OCI-LY1 (cell line): ENCODE measurements at regions not wholly inside any gene's neighbourhood (a gene's known extent, or its start where the extent isn't known, plus 50 kb on each side); places are given as distances from the start of the nearest gene placed in this dataset.

Source experiments
- H2AFZ ChIP-seq: fragments of 200-600 bp; sonication (generic), shearing (Covaris generic); 2 replicates; pipeline ENCODE4 v1.6.0; 2014; ENCODE audit warnings: antibody characterized with exemption, mild to moderate bottlenecking, low read length
- H3F3A ChIP-seq: fragments of 200-600 bp; sonication (generic), shearing (Covaris generic); 2 replicates; pipeline ENCODE4 v1.6.0; 2014; ENCODE audit warnings: mild to moderate bottlenecking, antibody characterized with exemption, low read length, moderate library complexity; ENCODE audit not compliant: insufficient read depth
- H3K27ac ChIP-seq: fragments of 200-600 bp; sonication (generic); 2 replicates; pipeline ENCODE4 v1.5.1; 2014; ENCODE audit warnings: low read length, mixed run types, mild to moderate bottlenecking, low read depth; ENCODE audit not compliant: poor library complexity, severe bottlenecking
- H3K27me3 ChIP-seq: fragments of 200-600 bp; sonication (generic); 2 replicates; pipeline ENCODE4 v1.6.0; 2014; ENCODE audit warnings: antibody characterized with exemption, mild to moderate bottlenecking, low read length, moderate library complexity; ENCODE audit not compliant: insufficient read depth
- H3K36me3 ChIP-seq: fragments of 200-600 bp; sonication (generic); 2 replicates; pipeline ENCODE4 v1.6.1; 2014; ENCODE audit warnings: mild to moderate bottlenecking, antibody characterized with exemption, low read length, moderate library complexity, mixed read lengths; ENCODE audit not compliant: insufficient read depth
- H3K4me1 ChIP-seq: fragments of 200-600 bp; sonication (generic); 2 replicates; pipeline ENCODE4 v1.5.1; 2014; ENCODE audit warnings: mild to moderate bottlenecking, low read length, moderate library complexity; ENCODE audit not compliant: insufficient read depth, severe bottlenecking
- H3K4me2 ChIP-seq: fragments of 200-600 bp; sonication (generic), shearing (Covaris generic); 2 replicates; pipeline ENCODE4 v1.6.1; 2014; ENCODE audit warnings: low read length
- H3K4me3 ChIP-seq: fragments of 200-600 bp; sonication (generic); 2 replicates; pipeline ENCODE4 v1.5.1; 2014; ENCODE audit warnings: low read length, low read depth, mild to moderate bottlenecking, mixed read lengths; ENCODE audit not compliant: poor library complexity, severe bottlenecking
- H3K79me2 ChIP-seq: fragments of 200-600 bp; shearing (Covaris generic); 2 replicates; pipeline ENCODE4 v1.6.1; 2016; ENCODE audit warnings: mixed run types, low read length, mixed read lengths; ENCODE audit not compliant: insufficient read depth
- H3K9ac ChIP-seq: fragments of 200-600 bp; sonication (generic), shearing (Covaris generic); 2 replicates; pipeline ENCODE4 v1.6.1; 2014; ENCODE audit warnings: mild to moderate bottlenecking, low read length, mixed read lengths
- H3K9me2 ChIP-seq: fragments of 200-600 bp; sonication (generic), shearing (Covaris generic); 2 replicates; pipeline ENCODE4 v1.6.1; 2014; ENCODE audit warnings: low read depth, mild to moderate bottlenecking, low read length, mixed read lengths
- H3K9me3 ChIP-seq: fragments of 200-600 bp; shearing (Covaris generic); 2 replicates; pipeline ENCODE4 v1.6.1; 2014; ENCODE audit warnings: low read length, mixed read lengths
- H4K20me1 ChIP-seq: fragments of 200-600 bp; sonication (generic), shearing (Covaris generic); 2 replicates; pipeline ENCODE4 v1.6.0; 2016; ENCODE audit warnings: mild to moderate bottlenecking, low read length; ENCODE audit not compliant: insufficient read depth
- EZH2 ChIP-seq: fragments of 200-600 bp; sonication (generic), shearing (Covaris generic); IDR thresholded peaks from 2 replicates; pipeline ENCODE4 v1.8.0; 2017; ENCODE audit warnings: borderline replicate concordance, mixed run types, mild to moderate bottlenecking, antibody characterized with exemption, low read length, moderate library complexity, mixed read lengths
- TF ChIP-seq, protein P1 (sequence below): fragments of 200-600 bp; sonication (generic), shearing (Covaris generic); IDR thresholded peaks from 2 replicates; pipeline ENCODE4 v1.5.1; 2017; ENCODE audit warnings: mild to moderate bottlenecking, antibody characterized with exemption, low read length, moderate library complexity, mixed read lengths

DNA sequence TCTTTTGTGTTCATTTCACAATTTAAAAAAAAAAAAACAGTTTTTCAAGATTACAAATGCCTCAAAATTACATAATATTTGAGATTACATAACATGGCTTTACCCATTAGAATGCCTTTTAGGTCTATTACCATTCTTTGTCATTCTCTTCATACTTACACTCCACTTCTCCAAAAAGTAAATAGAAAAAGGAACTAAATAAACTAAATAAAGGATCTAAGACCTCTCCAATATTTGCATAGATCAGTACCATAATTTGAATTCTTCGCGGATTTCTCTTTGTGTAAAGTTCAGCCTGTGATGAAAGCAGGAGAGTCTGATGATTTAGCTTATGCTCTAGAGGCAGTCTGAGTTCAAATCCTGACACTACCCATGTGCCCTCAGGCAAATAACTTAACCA lies 56.4 kb upstream of the C1GALT1 start:
- Histone ChIP-seq H3K9me3 (no peaks in the 10 kb centered on the region), H4K20me1 (no peaks in the 10 kb centered on the region), H3K9me2 (no peaks in the 10 kb centered on the region), H3K36me3 (no peaks in the 10 kb centered on the region), H3K27ac (no peak overlapping the region), H3K9ac (no peak overlapping the region), H2AFZ (no peak overlapping the region), H3K27me3 (no peaks in the 10 kb centered on the region), H3K79me2 (no peaks in the 10 kb centered on the region), H3K4me2 (no peak overlapping the region), H3K4me1 (no peaks in the 10 kb centered on the region), H3K4me3 (no peak overlapping the region), H3F3A (no peaks in the 10 kb centered on the region)
- TF ChIP-seq EZH2 = no peak

DNA sequence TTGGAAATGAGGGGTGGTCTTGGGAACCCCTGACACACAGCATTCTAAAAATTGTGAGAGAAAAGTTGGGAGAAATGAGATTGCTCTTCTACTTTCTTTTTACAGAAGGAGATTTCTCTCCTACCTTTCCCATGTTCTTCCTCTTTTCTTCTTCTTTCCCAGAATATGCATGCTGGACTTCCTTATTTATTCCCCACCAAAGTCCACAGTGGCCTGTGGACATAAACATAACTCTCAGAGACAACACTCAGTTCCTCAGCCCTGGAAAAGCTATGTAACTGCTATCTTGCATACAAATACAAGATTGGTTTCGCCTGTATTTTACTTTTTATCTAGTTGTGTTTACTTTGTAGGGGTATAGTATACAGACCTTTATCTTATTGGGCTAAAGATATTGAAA lies 54.6 kb upstream of the C1GALT1 start:
- TF ChIP-seq EZH2 = no peak
- TF ChIP-seq, protein P1, sequence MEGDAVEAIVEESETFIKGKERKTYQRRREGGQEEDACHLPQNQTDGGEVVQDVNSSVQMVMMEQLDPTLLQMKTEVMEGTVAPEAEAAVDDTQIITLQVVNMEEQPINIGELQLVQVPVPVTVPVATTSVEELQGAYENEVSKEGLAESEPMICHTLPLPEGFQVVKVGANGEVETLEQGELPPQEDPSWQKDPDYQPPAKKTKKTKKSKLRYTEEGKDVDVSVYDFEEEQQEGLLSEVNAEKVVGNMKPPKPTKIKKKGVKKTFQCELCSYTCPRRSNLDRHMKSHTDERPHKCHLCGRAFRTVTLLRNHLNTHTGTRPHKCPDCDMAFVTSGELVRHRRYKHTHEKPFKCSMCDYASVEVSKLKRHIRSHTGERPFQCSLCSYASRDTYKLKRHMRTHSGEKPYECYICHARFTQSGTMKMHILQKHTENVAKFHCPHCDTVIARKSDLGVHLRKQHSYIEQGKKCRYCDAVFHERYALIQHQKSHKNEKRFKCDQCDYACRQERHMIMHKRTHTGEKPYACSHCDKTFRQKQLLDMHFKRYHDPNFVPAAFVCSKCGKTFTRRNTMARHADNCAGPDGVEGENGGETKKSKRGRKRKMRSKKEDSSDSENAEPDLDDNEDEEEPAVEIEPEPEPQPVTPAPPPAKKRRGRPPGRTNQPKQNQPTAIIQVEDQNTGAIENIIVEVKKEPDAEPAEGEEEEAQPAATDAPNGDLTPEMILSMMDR = no peak
- Histone ChIP-seq H3K36me3 (no peaks in the 10 kb centered on the region), H3K79me2 (no peaks in the 10 kb centered on the region), H3K9me2 (no peaks in the 10 kb centered on the region), H3K27me3 (no peaks in the 10 kb centered on the region), H3F3A (no peaks in the 10 kb centered on the region), H3K4me2 (no peak overlapping the region), H3K4me3 (no peak overlapping the region), H2AFZ (no peak overlapping the region), H3K4me1 (no peaks in the 10 kb centered on the region), H3K27ac (no peak overlapping the region), H3K9me3 (no peaks in the 10 kb centered on the region), H3K9ac (no peak overlapping the region), H4K20me1 (no peaks in the 10 kb centered on the region)

DNA sequence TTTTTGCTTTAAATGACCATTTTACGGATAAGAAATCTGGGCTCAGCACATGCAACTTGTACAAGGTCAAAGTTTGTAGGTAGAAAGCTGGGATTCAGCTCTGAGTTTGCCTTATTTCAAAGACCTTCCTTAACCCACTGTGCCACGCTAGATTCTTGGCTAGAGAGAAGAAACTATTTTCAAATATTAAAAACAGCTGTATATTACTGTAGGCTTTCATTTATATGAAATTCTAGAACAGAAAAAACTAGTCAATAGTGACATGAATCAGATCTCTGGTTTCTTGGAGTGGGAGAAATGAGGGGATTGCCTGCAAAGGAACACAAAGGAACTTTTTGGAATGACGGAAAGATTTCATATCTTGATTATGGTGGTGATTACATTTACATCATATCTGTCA lies 53.0 kb upstream of the C1GALT1 start:
- Histone ChIP-seq H3K36me3 (no peaks in the 10 kb centered on the region), H3K27ac (no peak overlapping the region), H2AFZ (no peak overlapping the region), H4K20me1 (no peaks in the 10 kb centered on the region), H3K27me3 (no peaks in the 10 kb centered on the region), H3K9me3 (no peaks in the 10 kb centered on the region), H3K9me2 (no peaks in the 10 kb centered on the region), H3K9ac (no peak overlapping the region), H3K4me3 (no peak overlapping the region), H3K79me2 (no peaks in the 10 kb centered on the region), H3K4me2 (no peak overlapping the region), H3F3A (no peaks in the 10 kb centered on the region), H3K4me1 (no peaks in the 10 kb centered on the region)
- TF ChIP-seq, protein P1 = no peak
- no peak for TF ChIP-seq EZH2

DNA sequence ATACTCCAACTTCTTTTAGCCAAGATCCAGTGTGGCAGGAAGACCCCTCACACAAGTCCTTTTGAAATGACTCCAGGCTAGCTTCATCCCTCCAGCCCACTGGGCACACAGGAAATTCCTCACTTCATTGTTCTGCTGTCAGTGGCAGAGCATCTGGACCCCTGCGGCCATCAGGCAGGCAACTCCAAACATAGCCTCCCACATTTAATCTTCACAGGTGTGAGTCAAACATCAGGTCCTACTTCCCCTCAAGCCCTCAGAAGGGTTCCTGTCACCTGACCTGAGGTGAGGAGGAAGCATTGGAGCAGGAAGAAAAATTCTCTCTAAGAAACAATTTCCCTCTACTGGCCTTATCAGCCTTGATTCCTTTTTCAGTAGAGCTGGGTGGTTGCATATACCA lies 51.1 kb upstream of the C1GALT1 start:
- no peak overlapping the region for H2AFZ ChIP-seq
- no peaks in the 10 kb centered on the region for H3K4me1 ChIP-seq
- no peaks in the 10 kb centered on the region for H4K20me1 ChIP-seq
- no peak overlapping the region for H3K4me2 ChIP-seq
- no peak overlapping the region for H3K9ac ChIP-seq
- no peaks in the 10 kb centered on the region for H3K36me3 ChIP-seq
- H3F3A ChIP-seq = no peaks in the 10 kb centered on the region
- TF ChIP-seq, protein P1 = no peak
- no peak for TF ChIP-seq EZH2
- no peaks in the 10 kb centered on the region for H3K9me2 ChIP-seq
- H3K4me3 ChIP-seq = no peak overlapping the region
- H3K27ac ChIP-seq = no peak overlapping the region
- no peaks in the 10 kb centered on the region for H3K27me3 ChIP-seq
- no peaks in the 10 kb centered on the region for H3K9me3 ChIP-seq
- H3K79me2 ChIP-seq = no peaks in the 10 kb centered on the region
